Body of pancreas (tissue), 4 donors: ENCODE measurements at regions not wholly inside any gene's neighbourhood (a gene's known extent, or its start where the extent isn't known, plus 50 kb on each side); places are given as distances from the start of the nearest gene placed in this dataset.
A peak's percentile ranks its signal among the peaks of the same experiment; 100 is the strongest.

Source experiments
- ATAC-seq: fragments of 150-250 bp; one replicate; pipeline ENCODE4 v1.9.1; 2016
- DNase-seq, 4 donors: peaks; one replicate each; pipeline ENCODE4 v3.0.0-alpha.2; 2019
- H3K27ac ChIP-seq, 4 donors: fragments of 200-600 bp; sonication (generic); 1 replicate in 3 of 4; 2 replicates in 1 of 4; pipeline versions ENCODE4 v1.5.1 to v1.6.1; 2016 to 2019; ENCODE audit warnings: mild to moderate bottlenecking in 1 of 4, mixed read lengths in 1 of 4, moderate library complexity in 1 of 4
- H3K27me3 ChIP-seq, 2 donors: fragments of 200-600 bp; sonication (generic); one replicate each; pipeline ENCODE4 v1.6.0; 2016; ENCODE audit warnings: mild to moderate bottlenecking in 1 of 2
- H3K36me3 ChIP-seq, 2 donors: fragments of 200-600 bp; sonication (generic); replicated peaks in 1 of 2; 2 replicates each; pipeline ENCODE4 v1.5.1; 2016; ENCODE audit warnings: low read depth in 2 of 2; ENCODE audit not compliant: insufficient read depth in 1 of 2
- H3K4me1 ChIP-seq: fragments of 200-600 bp; sonication (generic); one replicate; pipeline ENCODE4 v1.6.0; 2016
- H3K4me3 ChIP-seq, 2 donors: fragments of 200-600 bp; sonication (generic); 1 replicate in 1 of 2; 2 replicates in 1 of 2; pipeline ENCODE4 v1.5.1; 2016 to 2019
- H3K9me3 ChIP-seq, 3 donors: fragments of 200-600 bp; sonication (generic); 1 replicate in 2 of 3; 2 replicates in 1 of 3; pipeline ENCODE4 v1.5.1; 2016
- POLR2A ChIP-seq, 3 donors: fragments of 450-650 bp; IDR thresholded peaks; one replicate each; pipeline ENCODE4 v1.6.1; 2016; ENCODE audit warnings: antibody characterized with exemption in 3 of 3, mild to moderate bottlenecking in 2 of 3
- WGBS, 2 donors: methylation state at CpG; one replicate each; pipeline ENCODE4 v1.1.5; 2017; 5-methylcytosine and 5-hydroxymethylcytosine counted together
- intact Hi-C: fragments of 100-400 bp; cut with DNase I; formaldehyde crosslinking; loops from one replicate; pipeline ENCODE4 v1.15.1; 2023
- TF ChIP-seq, protein P1 (sequence below), 7 experiments: fragments of 450-650 bp in 4 of 7; fragments of 200-600 bp in 3 of 7; sonication (generic) in 3 of 7; IDR thresholded peaks; one replicate each; pipeline ENCODE4 v1.5.1; 2016 to 2019; ENCODE audit warnings: antibody characterized with exemption in 7 of 7

DNA sequence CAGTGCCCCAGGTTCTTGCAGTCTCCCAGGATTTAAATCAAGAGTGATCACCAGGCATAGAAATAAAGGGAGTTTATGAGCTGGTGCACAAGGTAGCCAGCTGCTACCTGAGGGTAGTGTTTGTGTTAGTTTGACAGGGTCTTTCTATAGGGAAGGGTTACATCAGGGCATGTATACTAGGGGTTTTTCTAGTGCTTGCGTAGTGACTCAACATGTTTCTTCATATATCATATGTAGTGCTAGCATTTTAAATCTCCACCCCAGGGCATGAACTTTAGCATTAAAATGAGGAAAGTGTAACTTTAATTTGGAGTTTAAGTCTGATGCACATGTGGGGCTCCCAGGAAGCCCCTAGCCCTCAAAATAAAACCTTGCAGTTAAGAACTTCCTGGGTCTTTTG lies 86.5 kb upstream of the TNR start:
- no peak for DNase-seq
- Histone ChIP-seq H3K4me3 (no peak overlapping the region), H3K4me1 (no peaks in the 10 kb centered on the region), H3K9me3 (no peaks in the 10 kb centered on the region), H3K27me3 (no peaks in the 10 kb centered on the region), H3K36me3 (no peaks in the 10 kb centered on the region), H3K27ac (no peak overlapping the region)
- 93 to 94% methylated on average over 1 of the region's 1 CpG for WGBS, 2 donors
- TF ChIP-seq, protein P1, sequence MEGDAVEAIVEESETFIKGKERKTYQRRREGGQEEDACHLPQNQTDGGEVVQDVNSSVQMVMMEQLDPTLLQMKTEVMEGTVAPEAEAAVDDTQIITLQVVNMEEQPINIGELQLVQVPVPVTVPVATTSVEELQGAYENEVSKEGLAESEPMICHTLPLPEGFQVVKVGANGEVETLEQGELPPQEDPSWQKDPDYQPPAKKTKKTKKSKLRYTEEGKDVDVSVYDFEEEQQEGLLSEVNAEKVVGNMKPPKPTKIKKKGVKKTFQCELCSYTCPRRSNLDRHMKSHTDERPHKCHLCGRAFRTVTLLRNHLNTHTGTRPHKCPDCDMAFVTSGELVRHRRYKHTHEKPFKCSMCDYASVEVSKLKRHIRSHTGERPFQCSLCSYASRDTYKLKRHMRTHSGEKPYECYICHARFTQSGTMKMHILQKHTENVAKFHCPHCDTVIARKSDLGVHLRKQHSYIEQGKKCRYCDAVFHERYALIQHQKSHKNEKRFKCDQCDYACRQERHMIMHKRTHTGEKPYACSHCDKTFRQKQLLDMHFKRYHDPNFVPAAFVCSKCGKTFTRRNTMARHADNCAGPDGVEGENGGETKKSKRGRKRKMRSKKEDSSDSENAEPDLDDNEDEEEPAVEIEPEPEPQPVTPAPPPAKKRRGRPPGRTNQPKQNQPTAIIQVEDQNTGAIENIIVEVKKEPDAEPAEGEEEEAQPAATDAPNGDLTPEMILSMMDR (IDR thresholded peaks at IDR 0.05) = no peak
- no peak for TF ChIP-seq POLR2A (IDR thresholded peaks at IDR 0.05)
- intact Hi-C loops = no loop called here
- no peak for ATAC-seq

GRCh38 chr1:175826705-175827104 lies 83.3 kb upstream of the TNR start:
- H3K4me1 ChIP-seq = no peaks in the 10 kb centered on the region
- TF ChIP-seq, protein P1 (IDR thresholded peaks at IDR 0.05) = no peak
- no peak for TF ChIP-seq POLR2A (IDR thresholded peaks at IDR 0.05)
- intact Hi-C loops = no loop called here
- no peak for ATAC-seq
- no peaks in the 10 kb centered on the region for H3K36me3 ChIP-seq
- H3K4me3 ChIP-seq = no peak overlapping the region
- no peak overlapping the region for H3K27ac ChIP-seq
- DNase-seq = no peak
- H3K27me3 ChIP-seq = no peaks in the 10 kb centered on the region
- no peaks in the 10 kb centered on the region for H3K9me3 ChIP-seq
- WGBS, 2 donors = 76 to 93% methylated on average over 2 of the region's 2 CpGs

DNA sequence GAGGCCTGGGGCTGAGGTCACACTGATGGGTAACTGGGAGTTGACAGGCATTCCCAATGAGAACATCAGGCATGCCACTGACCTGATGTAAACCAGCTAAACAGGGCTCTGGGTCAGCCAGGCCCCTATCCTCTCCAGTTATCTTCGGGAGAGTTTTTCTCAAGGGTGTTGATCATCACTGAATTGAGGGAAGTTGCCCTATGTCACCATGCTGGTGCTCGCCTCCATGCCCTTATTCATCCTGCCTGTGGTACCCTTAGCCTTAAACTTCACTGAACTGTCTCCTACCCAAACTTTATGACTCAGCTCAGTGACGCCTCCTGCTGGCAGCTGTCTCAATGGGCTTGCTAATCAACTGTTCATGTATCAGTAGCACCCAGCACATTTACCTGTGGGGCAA lies 80.7 kb upstream of the TNR start:
- WGBS, 2 donors = 55 to 61% methylated on average over 3 of the region's 3 CpGs
- intact Hi-C loops = no loop called here
- ATAC-seq = no peak

GRCh38 chr1:175823406-175823805 lies 80.0 kb upstream of the TNR start:
- DNase-seq (no peak), ATAC-seq (no peak)
- Histone ChIP-seq H3K4me1 (no peaks in the 10 kb centered on the region), H3K27me3 (no peaks in the 10 kb centered on the region), H3K4me3 (no peak overlapping the region), H3K9me3 (no peaks in the 10 kb centered on the region), H3K27ac (no peak overlapping the region), H3K36me3 (no peaks in the 10 kb centered on the region)
- intact Hi-C loops = no loop called here
- TF ChIP-seq, protein P1 (IDR thresholded peaks at IDR 0.05) = no peak
- no peak for TF ChIP-seq POLR2A (IDR thresholded peaks at IDR 0.05)

More for the DNA sequence above, 80.7 kb upstream of the TNR start:
- Histone ChIP-seq H3K9me3 (no peaks in the 10 kb centered on the region), H3K27me3 (no peaks in the 10 kb centered on the region), H3K27ac (no peak overlapping the region), H3K36me3 (no peaks in the 10 kb centered on the region), H3K4me1 (no peaks in the 10 kb centered on the region), H3K4me3 (no peak overlapping the region)
- peak; percentile 34 to 75 (median 57) for DNase-seq
- no peak for TF ChIP-seq POLR2A (IDR thresholded peaks at IDR 0.05)
- TF ChIP-seq, protein P1 (IDR thresholded peaks at IDR 0.05) = peak in 6 of 7 experiments; percentile 17 to 54 (median 34)

DNA sequence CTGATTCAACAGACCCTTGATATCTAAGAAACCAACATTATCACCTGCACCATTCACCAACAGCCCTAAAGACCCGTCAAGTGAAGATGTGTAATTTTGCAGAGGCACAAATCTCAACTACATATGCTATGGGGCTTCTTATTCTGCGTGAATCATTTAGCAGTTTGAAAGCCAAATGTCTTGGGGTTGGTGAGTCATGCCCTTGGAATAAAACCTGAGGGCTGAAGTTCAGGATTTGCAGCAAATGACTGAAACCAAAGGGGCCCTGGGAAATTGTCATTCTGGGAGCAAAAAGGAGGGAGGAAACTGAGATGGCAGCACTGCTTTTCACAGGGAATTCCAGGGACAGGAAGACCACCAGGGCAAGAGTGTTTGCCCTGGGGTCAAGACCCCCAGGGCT lies 79.2 kb upstream of the TNR start:
- intact Hi-C loops = no loop called here
- WGBS, 2 donors = 85 to 90% methylated on average over 2 of the region's 2 CpGs

More for the DNA sequence above, 79.2 kb upstream of the TNR start:
- Histone ChIP-seq H3K27ac (no peak overlapping the region), H3K4me1 (no peaks in the 10 kb centered on the region), H3K27me3 (no peaks in the 10 kb centered on the region), H3K36me3 (no peaks in the 10 kb centered on the region), H3K4me3 (no peak overlapping the region), H3K9me3 (no peaks in the 10 kb centered on the region)
- ATAC-seq = no peak
- DNase-seq = no peak
- TF ChIP-seq POLR2A (IDR thresholded peaks at IDR 0.05) = no peak
- TF ChIP-seq, protein P1 (IDR thresholded peaks at IDR 0.05) = no peak
